GM21367 (cell line): ENCODE measurements at regions not wholly inside any gene's neighbourhood (a gene's known extent, or its start where the extent isn't known, plus 50 kb on each side); places are given as distances from the start of the nearest gene placed in this dataset.
"Not testable (repeated sequence)": the region's sequence is repeated elsewhere in the genome, so short reads cannot be mapped to it uniquely, and the experiment has no call there.

Source experiments
- ATAC-seq: cut with Tn5 transposase; IDR thresholded peaks from one replicate; pipeline ENCODE4 v1.9.1; 2021; ENCODE audit not compliant: unreplicated experiment

DNA sequence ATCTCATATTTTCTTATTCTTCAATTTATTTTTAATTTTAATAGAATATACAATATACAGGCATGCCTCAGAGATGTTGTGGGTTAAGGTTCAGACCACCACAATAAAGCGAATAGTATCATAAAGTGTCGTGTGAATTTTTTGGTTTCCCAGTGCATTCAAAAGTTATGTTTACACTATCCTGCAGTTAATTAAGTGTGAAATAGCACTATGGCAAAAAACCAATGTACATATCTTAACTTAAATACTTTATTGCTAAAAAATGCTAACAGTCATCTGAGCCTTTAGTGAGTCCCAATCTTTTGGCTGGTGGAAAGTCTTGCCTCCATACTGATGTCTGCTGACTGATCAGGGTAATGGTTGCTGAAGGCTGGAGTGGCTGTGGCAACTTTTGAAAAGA lies 637.6 kb downstream of the TDRD15 start:
- no peak for ATAC-seq

DNA sequence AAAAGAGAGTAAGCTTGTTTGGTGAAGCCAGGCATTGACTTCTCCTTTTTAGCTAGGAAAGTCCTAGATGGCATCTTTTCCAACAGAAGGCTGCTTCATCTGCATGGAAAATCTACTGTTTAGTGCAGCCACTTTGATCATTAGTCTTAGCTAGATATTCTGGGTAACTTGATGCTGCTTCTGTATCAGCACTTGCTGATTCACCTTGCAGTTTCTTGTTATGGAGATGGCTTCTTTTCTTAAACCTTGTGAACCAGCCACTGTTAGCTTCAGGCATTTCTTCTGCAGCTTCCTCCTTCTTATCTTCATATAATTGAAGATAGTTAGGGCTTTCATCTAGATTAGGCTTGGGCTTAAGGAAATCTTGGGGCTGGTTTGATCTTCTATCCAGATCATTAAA lies 639.7 kb downstream of the TDRD15 start:
- no peak for ATAC-seq

DNA sequence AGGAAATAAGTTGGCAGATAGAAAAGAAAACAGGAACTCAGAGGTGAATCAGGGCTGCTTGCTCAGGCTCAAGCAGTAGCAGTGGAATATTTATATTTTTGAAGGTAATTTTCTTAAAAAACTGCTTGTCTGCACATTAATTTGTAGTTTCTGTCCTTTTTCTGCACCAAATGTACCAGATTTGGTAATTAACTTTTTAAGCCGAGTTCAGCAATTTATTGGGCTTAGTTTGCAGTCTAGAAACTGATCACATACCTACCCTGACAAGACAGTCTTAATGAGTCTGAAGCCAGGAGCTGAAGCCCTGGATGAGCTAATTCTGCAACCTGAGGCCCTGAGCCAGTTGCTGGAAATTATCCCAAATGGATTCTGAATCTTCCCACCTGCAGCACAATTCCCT lies 647.0 kb downstream of the TDRD15 start:
- no peak for ATAC-seq

DNA sequence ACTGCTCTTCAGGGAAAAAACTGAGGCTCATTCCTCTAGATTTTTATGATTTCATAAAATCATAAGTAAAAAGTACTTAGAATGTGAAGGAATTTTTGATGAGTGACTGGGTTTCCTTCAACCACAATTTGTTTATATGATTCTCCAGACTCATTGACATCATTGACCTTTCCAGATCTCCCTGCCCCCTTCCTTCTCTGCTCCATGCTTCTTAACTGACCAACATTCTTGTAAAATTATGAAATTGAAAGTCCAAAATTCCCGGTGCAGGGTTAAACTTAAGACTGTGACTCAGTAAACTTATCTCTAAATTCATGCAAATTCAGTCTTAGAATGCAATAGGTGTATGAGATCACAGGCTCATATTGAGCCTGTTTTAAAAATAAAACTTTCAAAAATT lies 648.9 kb downstream of the TDRD15 start:
- no peak for ATAC-seq

DNA sequence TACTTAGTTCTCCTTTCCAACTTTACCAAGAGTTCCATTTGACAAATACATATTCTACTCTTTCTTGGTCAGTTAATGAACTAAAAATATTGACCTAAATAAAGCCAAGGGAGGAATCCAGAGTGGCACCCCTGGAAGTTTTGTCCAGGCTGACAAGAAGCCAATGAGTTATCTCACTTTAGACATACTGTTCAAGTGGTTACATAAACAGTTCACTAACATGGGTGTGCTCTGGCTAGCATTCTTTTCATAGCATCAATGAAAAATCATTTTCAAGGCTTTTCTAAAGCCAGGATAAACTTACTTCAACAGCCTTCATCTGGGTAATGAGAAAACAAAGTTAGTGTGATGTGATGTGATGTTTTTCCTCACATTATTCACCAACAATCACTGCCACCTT lies 649.4 kb downstream of the TDRD15 start:
- no peak for ATAC-seq

DNA sequence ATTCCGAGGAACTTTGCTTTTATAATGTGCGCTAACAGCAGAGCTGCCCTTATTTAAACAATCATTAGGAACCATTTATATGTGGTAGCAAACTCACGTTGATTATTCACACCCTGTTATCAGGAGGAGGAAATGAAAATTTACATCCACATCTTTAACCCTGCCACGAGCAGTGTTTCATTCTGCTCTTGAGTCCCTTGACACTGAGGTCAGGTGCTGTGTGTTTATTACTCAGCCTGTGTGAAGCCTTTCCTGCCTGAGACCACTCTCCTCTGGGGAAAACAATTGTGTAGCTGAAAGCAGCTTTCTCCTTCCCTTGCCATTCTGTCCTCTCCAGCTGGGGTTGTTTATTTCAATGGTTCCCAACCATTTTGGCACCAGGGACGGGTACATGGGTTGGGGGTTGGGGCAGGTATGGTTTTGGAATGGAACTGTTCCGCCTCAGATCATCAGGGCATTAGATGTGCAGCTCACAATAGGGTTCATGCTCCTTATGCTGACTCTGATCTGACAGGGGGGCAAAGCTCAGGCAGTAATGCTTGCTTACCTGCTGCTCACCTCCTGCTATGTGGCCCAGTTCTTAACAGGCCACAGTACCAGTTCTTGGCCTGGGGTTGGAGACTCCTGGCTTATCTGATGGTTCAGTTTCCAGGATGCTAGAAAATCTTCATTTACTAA lies 651.1 kb downstream of the TDRD15 start:
- ATAC-seq, result no peak

DNA sequence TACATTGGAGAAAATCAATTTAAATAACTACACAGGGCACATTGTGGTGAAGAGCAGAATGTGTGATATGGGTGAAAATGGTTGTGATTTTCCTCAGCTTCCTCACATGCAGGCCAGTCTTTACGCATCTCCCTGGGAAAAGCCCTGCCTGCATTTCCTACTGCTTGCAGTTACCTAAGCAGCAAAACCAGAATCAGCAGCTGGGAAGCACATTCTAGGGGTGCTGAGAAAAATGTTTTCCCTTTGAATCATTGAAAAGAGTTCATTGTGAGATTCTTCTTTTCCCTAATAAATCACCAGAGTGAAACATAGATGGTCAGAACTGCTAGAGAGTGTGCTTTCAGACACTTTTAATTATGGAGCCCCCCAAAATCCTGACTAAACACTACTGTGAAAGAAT lies 656.0 kb downstream of the TDRD15 start:
- no peak for ATAC-seq

DNA sequence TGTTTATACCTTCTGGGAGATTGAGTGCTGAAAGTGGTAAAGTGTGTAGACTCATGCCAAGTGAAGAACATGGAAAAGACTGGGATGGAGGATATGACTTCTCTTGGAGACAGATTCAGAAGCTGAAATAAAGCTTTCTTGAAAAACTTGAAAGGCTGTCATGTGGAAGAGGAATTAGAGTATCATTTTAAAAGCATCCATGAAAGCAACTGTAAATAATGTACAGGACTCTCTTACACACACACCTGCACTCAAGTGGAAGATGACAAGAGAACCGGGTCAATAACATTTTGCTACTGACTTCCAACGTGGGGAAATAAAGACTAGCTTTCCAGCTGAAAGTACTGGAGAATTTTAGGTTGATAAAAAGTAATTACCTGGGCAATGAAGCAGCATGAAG lies 658.2 kb downstream of the TDRD15 start:
- ATAC-seq, result no peak

DNA sequence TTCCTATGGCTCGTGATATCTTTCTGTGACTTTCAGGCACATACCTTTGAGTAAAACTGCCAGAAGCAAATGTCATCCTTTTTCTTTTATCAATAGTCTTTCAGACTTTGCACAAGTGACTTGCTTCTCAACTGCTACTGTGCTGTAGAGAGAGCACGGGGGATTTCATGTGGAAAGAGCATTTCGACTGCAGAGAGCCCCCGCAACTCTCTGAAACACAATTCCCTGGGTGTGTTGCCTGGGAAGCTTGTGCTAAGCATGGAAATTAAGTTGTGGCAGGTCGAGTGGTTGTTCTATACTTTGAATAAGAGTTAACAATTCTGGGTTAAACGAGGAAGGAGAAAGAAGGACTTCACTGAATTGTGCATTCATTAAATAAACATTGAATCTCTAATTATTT lies 659.1 kb downstream of the TDRD15 start:
- ATAC-seq, result no peak

DNA sequence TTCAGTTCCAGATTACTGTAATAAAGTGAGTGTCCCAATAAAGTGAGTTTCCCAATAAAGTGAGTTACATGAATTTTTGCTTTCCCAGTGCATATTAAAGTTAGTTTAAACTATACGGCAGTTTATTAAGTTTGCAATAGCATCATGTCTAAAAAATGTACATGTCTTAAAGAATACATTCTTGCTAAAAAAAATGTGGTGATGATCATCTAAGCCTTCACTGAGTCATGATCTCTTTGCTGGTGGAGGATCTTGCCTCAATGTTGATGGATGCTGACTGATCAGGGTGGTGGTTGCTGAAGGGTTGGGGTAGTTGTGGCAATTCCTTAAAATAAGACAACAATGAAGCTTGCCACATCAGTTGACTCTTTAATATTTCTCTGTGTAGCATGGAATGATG lies 664.2 kb downstream of the TDRD15 start:
- ATAC-seq, result no peak

DNA sequence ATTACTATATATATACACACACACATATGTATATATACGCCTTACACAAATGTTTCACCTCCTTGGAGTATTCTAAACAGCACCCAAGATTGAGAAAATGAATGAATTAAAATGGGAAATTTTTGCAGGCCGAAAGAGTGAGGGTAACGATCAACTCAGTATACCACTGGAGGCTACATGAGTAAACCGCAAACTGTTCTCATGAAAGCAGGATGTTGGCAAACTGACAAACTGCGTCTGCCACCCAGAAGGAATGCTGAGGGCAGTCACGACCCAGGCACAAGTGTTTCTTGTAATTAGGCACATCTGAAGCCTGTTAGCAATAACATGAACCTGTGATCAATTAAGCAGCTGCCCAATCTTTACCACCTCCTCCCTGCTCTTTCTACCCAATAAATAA lies 666.5 kb downstream of the TDRD15 start:
- ATAC-seq, result not testable (repeated sequence)

DNA sequence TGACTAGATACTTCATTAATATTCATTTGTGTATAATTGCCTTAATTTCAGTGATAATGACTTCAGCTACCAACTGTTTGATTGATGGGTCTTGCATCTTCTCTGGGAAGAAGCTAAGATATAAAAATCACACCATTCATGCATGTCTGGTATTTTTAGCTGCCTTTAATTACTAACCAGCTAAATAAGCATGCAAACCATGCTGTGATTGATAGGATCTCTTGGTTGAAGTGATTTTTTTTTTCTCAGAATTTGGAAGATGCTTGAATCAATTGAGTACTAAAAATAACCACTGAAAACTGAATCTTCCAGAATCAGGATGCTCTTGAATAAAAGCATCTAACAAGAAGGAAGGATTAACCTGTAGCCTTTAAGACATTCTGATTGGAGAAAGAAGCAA lies 668.8 kb downstream of the TDRD15 start:
- ATAC-seq, result no peak

DNA sequence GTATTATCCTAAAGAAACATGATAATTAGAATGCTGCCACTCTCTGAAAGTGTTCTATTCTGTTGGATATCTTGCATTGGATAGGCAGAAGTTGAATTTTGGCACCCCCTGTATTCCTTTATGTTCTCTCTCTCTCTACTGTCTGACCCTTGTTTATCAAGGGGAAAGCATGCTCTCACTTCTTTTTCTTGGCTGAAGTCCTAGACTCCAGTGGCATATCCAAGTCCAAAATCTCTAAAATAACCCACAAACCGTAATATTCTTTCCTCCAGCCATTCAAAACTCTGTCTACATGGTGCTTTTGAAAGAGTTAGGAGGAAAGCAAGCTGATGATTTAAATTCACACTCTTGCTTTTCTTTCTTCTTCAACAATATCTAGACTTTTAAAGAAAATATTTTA lies 669.7 kb downstream of the TDRD15 start:
- no peak for ATAC-seq

DNA sequence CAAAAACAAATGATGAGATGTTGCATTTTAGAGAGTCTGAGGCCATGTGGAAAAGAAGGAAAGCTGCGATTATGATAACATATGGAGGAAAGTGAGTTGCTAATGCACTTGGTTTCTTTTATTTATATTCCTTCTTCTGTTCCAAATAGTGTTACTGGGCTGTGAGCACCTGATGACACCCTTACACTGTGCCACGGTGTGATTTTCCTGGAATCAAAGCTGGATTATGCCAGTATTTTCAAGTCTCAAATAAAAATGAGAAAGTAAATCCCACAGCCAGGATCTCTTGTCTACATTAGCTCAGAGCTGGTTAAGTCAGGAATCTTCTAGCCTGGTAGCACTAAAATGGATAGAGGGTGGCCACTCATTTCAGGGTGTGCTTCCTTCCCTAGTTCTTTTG lies 670.8 kb downstream of the TDRD15 start:
- ATAC-seq, result no peak

DNA sequence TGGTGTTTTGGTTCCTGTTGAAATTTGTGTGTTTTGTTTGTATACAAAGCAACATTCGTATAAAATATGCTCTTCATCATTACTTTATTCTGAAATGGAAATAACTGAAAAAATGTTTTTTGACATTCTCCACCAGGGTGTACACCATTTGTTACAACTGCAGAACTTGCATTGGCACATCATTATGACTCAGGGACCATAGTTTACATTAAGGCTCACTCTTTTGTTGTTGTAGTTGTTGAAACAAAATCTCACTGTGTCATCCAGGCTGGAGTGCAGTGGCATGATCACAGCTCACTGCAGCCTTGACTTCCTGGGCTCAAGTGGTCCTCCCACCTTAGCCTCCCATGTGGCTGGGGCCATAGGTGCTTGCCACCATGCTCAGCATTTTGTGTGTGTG lies 676.6 kb downstream of the TDRD15 start:
- ATAC-seq, result no peak

DNA sequence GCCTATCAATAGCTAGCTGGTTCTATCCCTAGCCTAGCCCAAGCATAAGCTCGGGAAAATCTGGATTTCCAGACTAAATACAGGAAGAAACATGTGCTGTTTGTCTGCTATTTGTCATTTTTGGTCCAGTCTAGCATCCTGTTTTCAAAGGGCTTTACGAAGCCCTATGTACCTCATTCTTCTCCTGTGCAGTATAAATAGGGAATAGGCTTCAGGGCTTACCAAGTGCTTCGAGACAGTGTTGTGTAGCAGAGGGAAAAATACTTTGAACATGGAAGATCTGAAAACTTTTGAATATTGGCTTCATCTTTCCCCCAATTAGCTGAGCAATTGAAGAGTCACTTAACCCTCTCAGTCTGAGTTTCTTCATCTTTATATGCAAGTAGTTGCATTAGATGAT lies 679.8 kb downstream of the TDRD15 start:
- ATAC-seq, result no peak

DNA sequence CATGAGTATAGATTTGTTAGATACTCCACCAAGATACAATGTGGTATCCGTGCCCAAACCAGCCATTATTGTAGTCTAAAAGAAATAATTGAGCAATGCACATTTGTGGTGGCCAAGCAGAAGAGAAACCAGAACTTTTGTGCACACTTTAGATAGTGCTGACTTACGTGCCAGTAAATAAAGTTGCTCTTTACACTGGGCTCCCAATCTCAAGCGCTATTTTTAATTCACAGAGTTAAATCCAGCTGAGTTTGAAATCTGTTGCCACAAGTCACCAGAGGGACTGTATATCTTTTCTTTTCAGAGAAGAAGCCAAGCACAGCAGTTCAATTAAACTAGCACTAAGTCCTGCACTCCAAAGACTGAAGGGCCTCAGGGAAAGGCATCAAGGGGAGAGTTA lies 680.4 kb downstream of the TDRD15 start:
- no peak for ATAC-seq

DNA sequence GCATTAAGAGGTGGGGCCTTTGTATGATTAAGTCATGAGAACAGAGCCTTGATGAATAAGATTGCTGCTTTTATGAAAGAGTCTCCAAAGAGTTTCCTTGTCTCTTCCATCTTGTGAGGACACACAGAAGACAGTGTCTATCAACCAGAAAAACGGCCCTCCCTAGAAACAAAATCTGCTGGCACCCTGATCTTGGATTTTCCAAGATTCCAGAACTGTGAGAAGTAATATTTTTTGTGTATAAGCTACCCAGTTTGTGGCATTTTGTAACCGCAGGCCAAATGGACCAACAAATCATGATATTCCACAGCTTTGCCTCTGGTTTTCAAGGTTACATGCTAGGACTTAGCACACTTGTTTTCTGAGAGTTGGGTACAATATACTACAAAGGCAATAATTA lies 687.8 kb downstream of the TDRD15 start:
- ATAC-seq, result no peak

DNA sequence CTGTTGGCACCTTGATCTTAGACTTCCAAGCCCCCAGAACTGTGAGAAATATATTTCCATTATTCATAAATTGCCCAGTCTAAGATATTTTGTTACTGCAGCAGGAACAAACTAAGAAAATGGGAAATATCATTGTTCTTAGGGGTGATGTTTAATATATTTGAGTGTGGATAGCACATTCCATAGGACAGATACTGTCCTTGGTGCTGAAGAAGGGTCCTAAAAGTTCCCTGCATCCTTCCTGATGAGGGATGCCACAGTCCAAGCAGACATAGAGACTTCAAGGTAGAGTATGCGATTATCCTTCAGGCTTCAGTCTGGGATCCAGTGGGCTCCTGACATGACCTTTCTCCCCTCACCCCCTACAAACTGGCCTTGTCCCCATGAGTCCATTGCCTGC lies 689.0 kb downstream of the TDRD15 start:
- ATAC-seq, result no peak

DNA sequence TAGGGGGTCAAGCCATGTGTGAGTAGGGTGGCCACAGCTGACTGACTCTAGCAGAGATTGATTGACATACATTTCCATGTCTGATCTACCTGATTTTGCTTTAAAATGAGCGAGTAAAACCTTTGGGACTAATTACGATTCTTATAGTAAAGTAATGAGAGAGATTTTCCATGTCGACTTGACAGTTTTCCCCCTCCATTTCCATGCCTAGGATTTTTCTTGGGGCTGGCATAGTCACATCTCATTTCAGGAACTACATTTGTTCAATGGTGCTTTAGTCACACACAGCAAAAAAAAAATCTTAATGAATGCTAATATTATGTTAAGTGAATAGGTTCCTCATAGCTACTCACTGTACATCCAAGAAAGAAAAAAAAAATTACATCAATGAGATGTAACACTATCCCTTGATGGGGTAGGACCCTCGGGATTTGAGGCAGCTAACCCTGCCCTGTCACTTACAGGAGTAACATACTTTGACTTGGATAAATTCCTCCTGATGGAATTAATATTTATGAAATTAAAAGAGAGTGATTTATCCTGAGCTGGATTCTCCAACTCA lies 690.9 kb downstream of the TDRD15 start:
- ATAC-seq, result no peak

DNA sequence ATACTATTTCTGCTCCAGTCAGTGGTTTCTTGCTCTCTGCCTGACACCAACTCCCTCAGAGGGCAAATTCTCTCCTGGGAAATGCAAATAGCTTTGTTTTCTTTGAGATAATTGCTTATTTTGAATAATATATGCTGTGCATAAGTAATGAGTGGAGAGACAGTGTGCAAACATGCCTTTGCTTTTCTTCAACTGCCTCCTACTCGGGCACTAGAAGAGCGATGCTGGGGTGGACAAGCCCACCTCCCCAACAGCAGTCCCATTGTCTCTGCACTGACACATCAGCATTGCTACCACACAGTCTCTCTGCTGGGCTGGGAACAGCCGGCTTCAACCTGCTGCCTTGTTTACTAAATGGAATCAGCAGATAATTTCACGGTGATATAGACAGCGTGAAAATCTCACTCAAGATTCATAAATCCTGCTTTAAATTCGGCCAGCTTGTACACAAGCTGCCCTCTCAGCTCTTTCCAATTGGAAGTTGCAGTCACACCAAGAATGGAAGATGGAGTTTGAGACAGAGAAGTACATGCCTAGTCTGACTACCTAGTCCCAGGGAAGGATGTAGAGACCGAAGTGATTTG lies 694.5 kb downstream of the TDRD15 start:
- no peak for ATAC-seq

DNA sequence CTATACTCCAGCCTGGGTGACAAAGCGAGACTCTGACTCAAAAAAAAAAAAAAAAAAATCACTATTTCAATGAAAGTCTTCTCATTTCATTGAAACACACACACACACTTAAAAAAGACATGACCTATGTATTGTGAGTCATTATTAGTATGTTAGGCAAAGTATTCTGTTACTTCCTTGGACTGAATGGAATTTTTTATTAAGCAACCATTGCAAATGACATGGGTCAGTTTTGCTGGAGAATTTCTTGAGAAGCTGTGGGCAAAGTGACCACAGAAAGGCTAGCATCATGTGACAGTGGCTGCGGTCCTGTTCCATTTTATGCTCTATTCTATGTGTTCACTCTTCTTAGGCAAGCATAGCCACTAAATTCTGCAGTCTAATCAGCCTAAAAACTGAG lies 695.7 kb downstream of the TDRD15 start:
- ATAC-seq, result no peak

DNA sequence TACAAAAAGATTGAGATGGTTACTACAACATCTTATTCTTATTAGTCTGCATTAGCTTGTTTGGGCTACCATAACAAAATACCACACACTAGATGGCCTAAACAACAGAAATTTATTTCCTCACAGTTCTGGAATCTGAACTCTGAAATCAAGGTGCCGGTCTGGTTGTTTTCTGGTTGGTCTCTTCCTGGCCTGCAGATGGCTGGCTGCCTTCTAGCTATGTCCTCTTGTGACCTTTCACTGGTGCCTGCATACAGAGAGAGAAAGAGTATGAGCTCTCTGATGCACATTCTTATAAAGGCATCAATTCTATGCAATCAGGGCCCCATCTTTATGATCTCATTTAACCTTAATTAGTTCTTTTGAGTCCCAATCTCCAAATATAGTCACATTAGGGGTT lies 696.5 kb downstream of the TDRD15 start:
- ATAC-seq, result no peak
